ENCODE measurements at regions not wholly inside any gene's neighbourhood (a gene's known extent, or its start where the extent isn't known, plus 50 kb on each side); places are given as distances from the start of the nearest gene placed in this dataset.

- no peak overlapping the region for H3K4me3 ChIP-seq (ENCODE audit: low read depth, low read length)
- DNase-seq (ENCODE audit: low read depth) = no peak
- TF ChIP-seq CTCF (IDR thresholded peaks at IDR 0.05; ENCODE audit: control insufficient read depth, extremely low read depth, insufficient read depth) = no peak
These were observed 254.4 kb upstream of the POU3F2 start for GRCh38 chr6:98579941-98580340.

GRCh38 chr6:98581705-98582104 lies 252.7 kb upstream of the POU3F2 start:
- no peak for DNase-seq (ENCODE audit: low read depth)
- no peak overlapping the region for H3K4me3 ChIP-seq (ENCODE audit: low read depth, low read length)
- no peak for TF ChIP-seq CTCF (IDR thresholded peaks at IDR 0.05; ENCODE audit: control insufficient read depth, extremely low read depth, insufficient read depth)

GRCh38 chr6:98583506-98583905 lies 250.9 kb upstream of the POU3F2 start:
- no peak overlapping the region for H3K4me3 ChIP-seq (ENCODE audit: low read depth, low read length)
- DNase-seq (ENCODE audit: low read depth) = no peak
- TF ChIP-seq CTCF (IDR thresholded peaks at IDR 0.05; ENCODE audit: control insufficient read depth, extremely low read depth, insufficient read depth) = no peak

GRCh38 chr6:98586163-98586562 lies 248.2 kb upstream of the POU3F2 start:
- DNase-seq (ENCODE audit: low read depth) = no peak
- no peak overlapping the region for H3K4me3 ChIP-seq (ENCODE audit: low read depth, low read length)
- no peak for TF ChIP-seq CTCF (IDR thresholded peaks at IDR 0.05; ENCODE audit: control insufficient read depth, extremely low read depth, insufficient read depth)

- DNase-seq (ENCODE audit: low read depth) = no peak
- TF ChIP-seq CTCF (IDR thresholded peaks at IDR 0.05; ENCODE audit: control insufficient read depth, extremely low read depth, insufficient read depth) = no peak
These were observed 246.8 kb upstream of the POU3F2 start for GRCh38 chr6:98587555-98587954.

GRCh38 chr6:98589536-98589935 lies 244.8 kb upstream of the POU3F2 start:
- TF ChIP-seq CTCF (IDR thresholded peaks at IDR 0.05; ENCODE audit: control insufficient read depth, extremely low read depth, insufficient read depth) = no peak
- DNase-seq (ENCODE audit: low read depth) = no peak
- H3K4me3 ChIP-seq (ENCODE audit: low read depth, low read length) = no peak overlapping the region

More at GRCh38 chr6:98587555-98587954, 246.8 kb upstream of the POU3F2 start:
- H3K4me3 ChIP-seq (ENCODE audit: low read depth, low read length) = no peak overlapping the region

- no peak overlapping the region for H3K4me3 ChIP-seq (ENCODE audit: low read depth, low read length)
- TF ChIP-seq CTCF (IDR thresholded peaks at IDR 0.05; ENCODE audit: control insufficient read depth, extremely low read depth, insufficient read depth) = no peak
- DNase-seq (ENCODE audit: low read depth) = no peak
These were observed 244.2 kb upstream of the POU3F2 start for GRCh38 chr6:98590136-98590681.
